ENCODE measurements at regions not wholly inside any gene's neighbourhood (a gene's known extent, or its start where the extent isn't known, plus 50 kb on each side); places are given as distances from the start of the nearest gene placed in this dataset.

DNA sequence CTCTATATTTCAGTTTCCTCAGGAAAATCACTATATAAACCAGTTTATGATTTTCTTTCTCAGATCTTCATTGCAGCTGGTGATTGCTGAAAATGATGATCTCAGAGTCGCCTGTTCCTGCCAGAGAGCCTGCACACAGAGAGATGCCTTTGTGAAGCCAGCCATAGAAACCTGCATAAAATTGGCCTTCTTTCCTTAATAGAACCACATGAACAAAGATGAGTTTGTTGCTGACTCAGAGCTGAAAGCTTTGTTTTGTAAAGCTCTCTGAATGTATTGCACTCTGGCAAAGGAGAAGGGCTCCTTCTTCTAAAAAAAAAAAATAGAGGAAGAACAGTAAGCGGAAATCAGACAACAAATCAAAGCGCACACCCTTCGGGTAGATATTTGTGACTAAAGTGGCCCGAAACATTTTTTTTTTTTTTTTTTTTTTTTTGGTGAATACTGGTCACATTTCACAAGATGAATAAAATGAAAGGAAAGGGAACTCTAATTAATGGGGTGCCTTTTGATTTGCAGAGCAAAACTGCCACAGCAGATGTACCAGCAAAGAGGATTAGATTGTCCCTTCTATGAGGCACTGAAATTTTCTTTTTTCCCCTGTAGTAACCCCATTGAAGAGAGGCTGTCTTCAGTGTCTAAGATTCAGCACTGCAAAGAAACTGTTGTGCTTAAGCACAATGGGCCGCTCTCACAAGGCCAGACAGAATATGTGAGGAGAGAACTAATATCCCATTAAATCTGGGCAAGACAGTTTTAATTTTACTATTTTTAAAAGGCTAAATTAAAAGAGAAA lies 75.1 kb upstream of the PTPRZ1 start:
- H3K4me3 ChIP-seq (ENCODE audit: low read depth, low read length): no peak overlapping the region
- DNase-seq (ENCODE audit: low read depth): no peak
- TF ChIP-seq, protein P1, sequence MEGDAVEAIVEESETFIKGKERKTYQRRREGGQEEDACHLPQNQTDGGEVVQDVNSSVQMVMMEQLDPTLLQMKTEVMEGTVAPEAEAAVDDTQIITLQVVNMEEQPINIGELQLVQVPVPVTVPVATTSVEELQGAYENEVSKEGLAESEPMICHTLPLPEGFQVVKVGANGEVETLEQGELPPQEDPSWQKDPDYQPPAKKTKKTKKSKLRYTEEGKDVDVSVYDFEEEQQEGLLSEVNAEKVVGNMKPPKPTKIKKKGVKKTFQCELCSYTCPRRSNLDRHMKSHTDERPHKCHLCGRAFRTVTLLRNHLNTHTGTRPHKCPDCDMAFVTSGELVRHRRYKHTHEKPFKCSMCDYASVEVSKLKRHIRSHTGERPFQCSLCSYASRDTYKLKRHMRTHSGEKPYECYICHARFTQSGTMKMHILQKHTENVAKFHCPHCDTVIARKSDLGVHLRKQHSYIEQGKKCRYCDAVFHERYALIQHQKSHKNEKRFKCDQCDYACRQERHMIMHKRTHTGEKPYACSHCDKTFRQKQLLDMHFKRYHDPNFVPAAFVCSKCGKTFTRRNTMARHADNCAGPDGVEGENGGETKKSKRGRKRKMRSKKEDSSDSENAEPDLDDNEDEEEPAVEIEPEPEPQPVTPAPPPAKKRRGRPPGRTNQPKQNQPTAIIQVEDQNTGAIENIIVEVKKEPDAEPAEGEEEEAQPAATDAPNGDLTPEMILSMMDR (IDR thresholded peaks at IDR 0.05; ENCODE audit: low read depth, low read length, missing control alignments): no peak

DNA sequence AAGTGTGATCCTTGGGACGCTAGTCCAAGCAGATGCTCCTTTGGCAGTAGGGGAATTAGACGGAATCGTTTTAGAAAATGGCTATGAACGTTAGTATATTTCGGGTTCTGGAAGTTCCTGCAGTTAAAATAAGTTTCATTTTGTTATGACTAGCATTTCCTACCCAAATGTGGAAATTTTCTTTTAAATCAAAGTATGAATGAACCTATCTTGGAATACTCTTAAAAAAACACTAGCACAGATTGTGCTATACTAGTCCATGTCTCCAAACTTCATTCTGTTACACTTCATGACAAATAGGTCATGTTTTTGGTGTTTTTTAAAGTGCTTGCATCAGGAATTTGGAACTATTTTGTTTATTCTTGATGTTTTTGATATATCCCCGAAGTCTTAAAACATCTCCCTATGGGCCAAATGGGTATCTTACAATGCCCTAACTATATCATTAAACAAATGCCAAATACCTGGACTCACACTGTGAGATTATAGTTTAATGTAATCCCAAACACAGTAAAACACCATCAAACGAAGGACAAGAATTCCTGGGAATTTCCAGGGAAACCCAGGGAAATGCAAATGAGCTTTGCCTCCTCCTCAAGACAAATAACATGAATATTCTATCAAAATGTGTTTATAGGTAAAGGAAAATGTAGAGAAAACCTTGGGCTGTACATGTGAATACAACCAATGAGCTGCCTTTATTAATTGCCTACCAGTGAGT lies 75.9 kb upstream of the PTPRZ1 start:
- no peak overlapping the region for H3K4me3 ChIP-seq (ENCODE audit: low read depth, low read length)
- TF ChIP-seq, protein P1 (IDR thresholded peaks at IDR 0.05; ENCODE audit: low read depth, low read length, missing control alignments): no peak
- DNase-seq (ENCODE audit: low read depth): no peak

DNA sequence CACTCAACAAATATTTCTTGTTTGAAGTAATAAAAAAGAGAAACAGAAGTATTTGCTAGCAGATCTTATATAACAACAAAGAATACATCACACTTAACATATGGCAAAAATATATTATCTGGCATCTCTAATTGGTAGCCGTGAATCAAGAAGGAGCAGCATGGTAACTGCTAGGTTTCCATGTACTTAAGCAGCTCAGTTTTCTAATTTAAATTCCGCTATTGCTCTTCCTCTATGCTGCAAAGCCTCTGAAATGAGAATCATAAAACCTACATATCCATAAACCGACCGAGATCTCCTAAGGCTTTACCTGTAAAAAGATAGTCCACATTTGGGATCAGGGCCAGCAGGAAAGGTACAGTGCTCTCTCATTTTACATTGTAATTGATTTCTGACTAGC lies 76.6 kb upstream of the PTPRZ1 start:
- TF ChIP-seq, protein P1 (IDR thresholded peaks at IDR 0.05; ENCODE audit: low read depth, low read length, missing control alignments): no peak
- DNase-seq (ENCODE audit: low read depth): no peak

DNA sequence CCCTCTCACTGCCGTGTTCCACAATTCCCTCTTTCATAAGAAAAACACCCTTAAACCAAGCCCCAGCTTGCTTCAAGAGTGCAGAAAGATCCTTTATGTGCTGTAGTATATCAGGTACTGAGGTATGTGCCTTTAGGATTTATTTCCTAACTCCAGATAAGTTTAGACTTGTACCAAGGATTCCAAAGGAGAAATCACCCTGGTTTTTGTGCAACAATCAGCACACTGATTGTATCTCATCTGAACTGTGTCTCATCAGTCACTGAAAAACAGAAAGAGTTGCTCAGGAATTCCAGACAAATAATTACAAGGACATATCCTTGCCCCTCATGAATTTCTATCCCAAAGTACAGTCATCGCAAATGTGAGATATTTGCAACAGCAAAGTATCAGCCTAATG lies 77.2 kb upstream of the PTPRZ1 start:
- TF ChIP-seq, protein P1 (IDR thresholded peaks at IDR 0.05; ENCODE audit: low read depth, low read length, missing control alignments): no peak
- H3K4me3 ChIP-seq (ENCODE audit: low read depth, low read length): no peak overlapping the region
- no peak for DNase-seq (ENCODE audit: low read depth)

More for the DNA sequence above, 76.6 kb upstream of the PTPRZ1 start:
- no peak overlapping the region for H3K4me3 ChIP-seq (ENCODE audit: low read depth, low read length)

DNA sequence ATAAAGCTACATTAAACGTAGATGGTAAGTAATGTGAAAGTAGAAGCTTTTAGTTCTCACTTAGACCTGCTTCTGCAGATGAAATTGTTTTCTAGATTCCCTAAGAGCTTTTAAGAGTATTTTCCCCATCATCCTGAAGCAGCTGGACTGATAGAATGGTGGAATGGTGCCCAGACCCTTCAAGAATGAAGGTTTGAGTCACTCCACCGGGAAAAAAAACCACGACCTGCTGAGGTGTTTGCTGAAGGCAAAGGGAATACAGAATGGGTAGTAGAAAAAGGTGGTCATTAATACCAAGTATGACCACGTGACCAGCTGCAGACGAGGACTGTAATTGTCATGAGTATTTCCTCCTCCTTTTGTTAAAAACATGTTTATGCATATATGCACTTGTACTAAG lies 79.2 kb upstream of the PTPRZ1 start:
- no peak for DNase-seq (ENCODE audit: low read depth)
- H3K4me3 ChIP-seq (ENCODE audit: low read depth, low read length): no peak overlapping the region
- TF ChIP-seq, protein P1 (IDR thresholded peaks at IDR 0.05; ENCODE audit: low read depth, low read length, missing control alignments): no peak

DNA sequence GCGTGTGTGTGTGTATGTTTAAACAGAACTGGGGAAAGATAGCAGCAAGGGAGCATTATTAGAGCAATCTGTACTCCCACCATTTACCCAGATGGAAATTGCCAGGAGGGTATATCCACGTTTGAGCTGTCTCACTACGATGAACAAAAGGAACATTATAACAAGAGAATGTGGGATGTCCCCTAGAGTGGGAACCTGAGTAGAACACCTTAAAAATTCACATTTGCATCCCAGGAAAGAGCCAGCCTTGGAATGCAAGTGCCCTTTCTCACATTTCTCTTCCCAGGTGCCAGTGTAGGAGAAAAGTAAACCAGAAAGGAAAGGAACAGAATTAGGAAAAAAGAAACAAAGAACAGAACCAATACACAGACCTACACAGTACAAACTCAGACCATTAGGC lies 95.3 kb upstream of the PTPRZ1 start:
- no peak overlapping the region for H3K4me3 ChIP-seq (ENCODE audit: low read depth, low read length)
- DNase-seq (ENCODE audit: low read depth): no peak
- TF ChIP-seq, protein P1 (IDR thresholded peaks at IDR 0.05; ENCODE audit: low read depth, low read length, missing control alignments): no peak

All from GM12864 (cell line).